K562 (cell line): ENCODE measurements at regions not wholly inside any gene's neighbourhood (a gene's known extent, or its start where the extent isn't known, plus 50 kb on each side); places are given as distances from the start of the nearest gene placed in this dataset.

Experiments used
- CBFA2T3 ChIP-seq: fragments of 450-650 bp; IDR thresholded peaks from 2 replicates; pipeline ENCODE4 v1.6.1; 2017
- GABPB2 ChIP-seq: fragments of 250-450 bp; sonication (Bioruptor Pico); conservative IDR thresholded peaks from 2 replicates; pipeline ENCODE4 v1.5.1; 2021; ENCODE audit warnings: mild to moderate bottlenecking
- HDAC6 ChIP-seq: IDR thresholded peaks from 2 replicates; pipeline ENCODE4 v1.6.1; 2012; ENCODE audit warnings: low read depth, mild to moderate bottlenecking, control low read depth, inconsistent platforms, low read length, moderate library complexity
- HIVEP1 ChIP-seq: fragments of 250-450 bp; sonication (Bioruptor Pico); IDR thresholded peaks from 2 replicates; pipeline ENCODE4 v1.4.0; 2020; ENCODE audit warnings: mild to moderate bottlenecking
- HNRNPH1 ChIP-seq: fragments of 200-400 bp; formaldehyde crosslinking; optimal IDR thresholded peaks from 2 replicates; pipeline ENCODE3; 2017; ENCODE audit warnings: low read depth, mild to moderate bottlenecking, low read length, moderate library complexity
- LARP7 ChIP-seq: fragments of 450-650 bp; IDR thresholded peaks from 2 replicates; pipeline ENCODE4 v1.6.1; 2016
- MYBL2 ChIP-seq, 2 experiments: fragments of 450-650 bp in 1 of 2; sonication (generic) in 1 of 2; formaldehyde crosslinking in 1 of 2; IDR thresholded peaks; 2 replicates each; pipeline versions ENCODE4 v1.6.1 to v1.8.1; 2017 to 2022; ENCODE audit warnings: borderline replicate concordance in 1 of 2, inconsistent platforms in 1 of 2, low read depth in 1 of 2, mild to moderate bottlenecking in 1 of 2, missing genetic modification reagents in 1 of 2, moderate library complexity in 1 of 2
- NR3C1 ChIP-seq: sonication (generic); formaldehyde crosslinking; IDR thresholded peaks from 2 replicates; pipeline ENCODE4 v1.8.1; 2022; ENCODE audit warnings: missing genetic modification reagents
- RBM39 ChIP-seq: fragments of 200-400 bp; formaldehyde crosslinking; optimal IDR thresholded peaks from 2 replicates; pipeline ENCODE3; 2018; ENCODE audit warnings: low read depth, low read length
- SREBF2 ChIP-seq: sonication (generic); formaldehyde crosslinking; IDR thresholded peaks from 2 replicates; pipeline ENCODE4 v1.4.0; 2020; ENCODE audit warnings: mild to moderate bottlenecking, missing genetic modification reagents
- ZNF217 ChIP-seq: sonication (generic); formaldehyde crosslinking; IDR thresholded peaks from 2 replicates; pipeline ENCODE4 v1.8.0; 2022; ENCODE audit warnings: mild to moderate bottlenecking, missing genetic modification reagents
- TF ChIP-seq, protein P1 (sequence below): IDR thresholded peaks from 2 replicates; pipeline ENCODE4 v1.6.1; 2012; ENCODE audit warnings: low read depth, low read length, improper control_type of control experiment, borderline replicate concordance
- TF ChIP-seq, protein P2 (sequence below): fragments of 450-650 bp; conservative IDR thresholded peaks from 2 replicates; pipeline ENCODE4 v1.6.1; 2016; ENCODE audit warnings: missing genetic modification characterization, low read depth, mild to moderate bottlenecking, missing compliant biosample characterization, moderate library complexity

- no peak for TF ChIP-seq NR3C1 (CRISPR knock-in tag)
- no peak for TF ChIP-seq HNRNPH1
- TF ChIP-seq, protein P1, sequence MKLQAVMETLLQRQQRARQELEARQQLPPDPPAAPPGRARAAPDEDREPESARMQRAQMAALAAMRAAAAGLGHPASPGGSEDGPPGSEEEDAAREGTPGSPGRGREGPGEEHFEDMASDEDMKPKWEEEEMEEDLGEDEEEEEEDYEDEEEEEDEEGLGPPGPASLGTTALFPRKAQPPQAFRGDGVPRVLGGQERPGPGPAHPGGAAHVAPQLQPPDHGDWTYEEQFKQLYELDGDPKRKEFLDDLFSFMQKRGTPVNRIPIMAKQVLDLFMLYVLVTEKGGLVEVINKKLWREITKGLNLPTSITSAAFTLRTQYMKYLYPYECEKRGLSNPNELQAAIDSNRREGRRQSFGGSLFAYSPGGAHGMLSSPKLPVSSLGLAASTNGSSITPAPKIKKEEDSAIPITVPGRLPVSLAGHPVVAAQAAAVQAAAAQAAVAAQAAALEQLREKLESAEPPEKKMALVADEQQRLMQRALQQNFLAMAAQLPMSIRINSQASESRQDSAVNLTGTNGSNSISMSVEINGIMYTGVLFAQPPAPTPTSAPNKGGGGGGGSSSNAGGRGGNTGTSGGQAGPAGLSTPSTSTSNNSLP = no peak
- no peak for TF ChIP-seq ZNF217 (CRISPR knock-in tag)
- TF ChIP-seq CBFA2T3 = no peak
- no peak for TF ChIP-seq RBM39
- no peak for TF ChIP-seq GABPB2 (CRISPR knock-in tag)
- no peak for TF ChIP-seq HIVEP1 (CRISPR knock-in tag)
- TF ChIP-seq LARP7 = no peak
- TF ChIP-seq MYBL2 (IDR thresholded peaks at IDR 0.05; ENCODE audit: low read depth) = no peak
- TF ChIP-seq MYBL2 (CRISPR knock-in tag; IDR thresholded peaks at IDR 0.05; ENCODE audit: borderline replicate concordance) = no peak
- no peak for TF ChIP-seq HDAC6
- TF ChIP-seq, protein P2, sequence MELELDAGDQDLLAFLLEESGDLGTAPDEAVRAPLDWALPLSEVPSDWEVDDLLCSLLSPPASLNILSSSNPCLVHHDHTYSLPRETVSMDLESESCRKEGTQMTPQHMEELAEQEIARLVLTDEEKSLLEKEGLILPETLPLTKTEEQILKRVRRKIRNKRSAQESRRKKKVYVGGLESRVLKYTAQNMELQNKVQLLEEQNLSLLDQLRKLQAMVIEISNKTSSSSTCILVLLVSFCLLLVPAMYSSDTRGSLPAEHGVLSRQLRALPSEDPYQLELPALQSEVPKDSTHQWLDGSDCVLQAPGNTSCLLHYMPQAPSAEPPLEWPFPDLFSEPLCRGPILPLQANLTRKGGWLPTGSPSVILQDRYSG (tag) = no peak
- no peak for TF ChIP-seq SREBF2 (CRISPR knock-in tag)
These were observed 622.3 kb upstream of the CHORDC1 start (continued) for GRCh38 chr11:90845126-90845525.
